ENCODE measurements at regions not wholly inside any gene's neighbourhood (a gene's known extent, or its start where the extent isn't known, plus 50 kb on each side); places are given as distances from the start of the nearest gene placed in this dataset.

DNA sequence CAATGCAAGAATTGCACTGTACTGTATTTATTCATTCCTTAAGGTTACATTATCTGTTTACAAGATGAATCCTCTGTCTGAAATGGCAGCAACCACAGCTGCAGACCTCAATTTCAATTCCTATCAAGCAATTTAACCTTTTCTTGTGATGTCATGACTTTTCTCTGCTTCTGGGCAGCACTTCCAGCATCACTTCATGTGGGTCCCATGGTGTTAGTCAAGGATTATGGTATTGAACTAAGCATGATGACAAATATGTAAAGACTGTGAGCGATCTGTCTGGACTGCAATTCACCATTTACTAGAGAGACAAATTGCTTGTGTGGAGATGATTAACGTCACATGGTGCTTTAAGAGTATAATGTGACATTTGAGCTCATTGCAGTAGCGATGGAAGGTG lies 90.5 kb upstream of the CCN2 start:
- TF ChIP-seq POLR2AphosphoS5 (IDR thresholded peaks at IDR 0.05; ENCODE audit: low read depth, low read length), result no peak
- no peak for TF ChIP-seq TAF1 (IDR thresholded peaks at IDR 0.05; ENCODE audit: low read depth, low read length)
- no peak for TF ChIP-seq POLR2A (IDR thresholded peaks at IDR 0.05; ENCODE audit: low read depth, low read length)
